Activated CD8-positive, alpha-beta memory T cell treated with anti-CD3 and anti-CD28 coated beads for 36 hours (primary cell): ENCODE measurements at regions not wholly inside any gene's neighbourhood (a gene's known extent, or its start where the extent isn't known, plus 50 kb on each side); places are given as distances from the start of the nearest gene placed in this dataset.

Experiments
- CTCF ChIA-PET: fragments of 350-600 bp; sonication (Branson Sonifier 250); formaldehyde crosslinking; loops from one replicate; lab custom pipeline; 2021; ENCODE audit warnings: antibody characterized with exemption; lab: Charles Lee
- POLR2A ChIA-PET: fragments of 350-600 bp; sonication (Branson Sonifier 250); formaldehyde crosslinking; loops from one replicate; lab custom pipeline; 2021; ENCODE audit warnings: antibody characterized with exemption; lab: Charles Lee

- CTCF ChIA-PET = no interaction called here
- POLR2A ChIA-PET = no interaction called here
Observed at GRCh38 chr12:46535907-46536306, 163.3 kb upstream of the SLC38A2 start.

- POLR2A ChIA-PET = no interaction called here
- CTCF ChIA-PET = no interaction called here
Observed at GRCh38 chr12:46535376-46535775, 162.8 kb upstream of the SLC38A2 start.

- CTCF ChIA-PET = no interaction called here
- POLR2A ChIA-PET = no interaction called here
Observed at GRCh38 chr12:46534327-46534840, 161.8 kb upstream of the SLC38A2 start.

DNA sequence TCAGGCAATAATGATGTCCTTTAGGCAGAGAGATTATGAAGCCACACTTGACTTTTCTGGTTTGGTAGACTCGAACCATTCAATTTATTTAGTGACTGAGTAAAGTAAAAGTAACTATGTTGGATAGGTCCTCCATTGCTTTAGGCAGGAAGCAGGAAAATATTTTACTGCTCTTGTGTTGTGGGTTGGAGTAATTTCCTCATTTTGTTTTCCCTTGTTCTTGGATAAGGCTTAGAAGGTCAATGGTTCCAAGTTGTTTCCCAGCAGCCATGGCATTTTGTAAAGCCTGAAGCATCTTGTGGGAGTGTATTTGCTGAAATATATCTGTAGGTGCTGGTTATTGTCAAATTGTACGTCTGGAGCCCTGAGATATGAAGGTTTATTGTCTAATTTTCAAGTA lies 161.2 kb upstream of the SLC38A2 start:
- ChIA-PET POLR2A (no interaction called here), CTCF (no interaction called here)

GRCh38 chr12:46531804-46532203 lies 159.2 kb upstream of the SLC38A2 start:
- ChIA-PET CTCF (interaction anchor here (0.8 kb wide), 1 partner anchor 15 kb away, joined by 3 read pairs; no protein-coding TSS in a partner anchor), POLR2A (no interaction called here)

- ChIA-PET POLR2A (no interaction called here), CTCF (no interaction called here)
Observed at GRCh38 chr12:46531059-46531785, 158.6 kb upstream of the SLC38A2 start.

GRCh38 chr12:46530373-46531056 lies 157.9 kb upstream of the SLC38A2 start:
- CTCF ChIA-PET = no interaction called here
- POLR2A ChIA-PET = no interaction called here

DNA sequence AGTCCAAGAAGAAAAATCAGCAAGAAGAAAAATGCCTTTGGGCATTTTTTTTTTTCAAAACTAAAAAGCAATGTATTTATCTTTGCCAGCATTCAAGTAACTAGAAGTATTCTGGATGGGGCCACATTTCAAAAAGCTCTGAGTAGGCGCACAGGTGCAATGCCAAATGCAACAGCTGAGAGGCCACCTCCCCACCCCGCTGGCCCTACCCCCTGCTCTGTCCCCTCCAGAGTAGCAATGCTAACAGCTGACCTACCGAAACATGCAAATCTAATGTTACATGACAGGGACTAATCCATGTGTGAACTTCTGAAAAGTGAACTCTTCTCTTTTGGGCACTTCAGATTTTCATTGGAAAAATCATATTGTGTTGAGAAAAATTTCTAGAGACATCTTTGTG lies 153.7 kb upstream of the SLC38A2 start:
- POLR2A ChIA-PET = interaction anchor here (0.5 kb wide), 1 partner anchor 73 kb away, joined by 15 read pairs; no protein-coding TSS in a partner anchor
- CTCF ChIA-PET = no interaction called here

DNA sequence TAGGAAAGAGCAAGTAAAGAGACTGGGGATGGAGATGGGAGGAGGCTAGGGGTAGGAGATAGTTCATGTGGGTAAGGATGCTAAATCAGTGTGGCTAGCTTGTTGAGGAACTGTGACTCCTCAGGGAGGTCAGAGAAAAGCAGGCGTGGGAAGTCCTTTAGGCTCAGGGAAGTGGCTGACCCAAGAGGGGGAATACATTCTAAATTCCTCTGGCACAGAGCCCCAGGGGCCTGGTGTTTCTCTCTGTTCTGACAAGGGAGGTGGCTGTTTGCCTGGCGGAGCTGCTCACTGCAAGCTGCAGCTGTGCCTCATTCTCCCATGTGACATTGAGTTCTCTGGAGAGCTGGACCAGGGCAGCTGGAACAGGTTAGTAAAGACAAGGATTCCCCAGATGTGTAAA lies 152.2 kb upstream of the SLC38A2 start:
- POLR2A ChIA-PET = interaction anchor here (1.4 to 1.6 kb wide), 2 partner anchors 22 to 24 kb away, joined by 5 to 8 read pairs; no protein-coding TSS in a partner anchor
- CTCF ChIA-PET = no interaction called here

DNA sequence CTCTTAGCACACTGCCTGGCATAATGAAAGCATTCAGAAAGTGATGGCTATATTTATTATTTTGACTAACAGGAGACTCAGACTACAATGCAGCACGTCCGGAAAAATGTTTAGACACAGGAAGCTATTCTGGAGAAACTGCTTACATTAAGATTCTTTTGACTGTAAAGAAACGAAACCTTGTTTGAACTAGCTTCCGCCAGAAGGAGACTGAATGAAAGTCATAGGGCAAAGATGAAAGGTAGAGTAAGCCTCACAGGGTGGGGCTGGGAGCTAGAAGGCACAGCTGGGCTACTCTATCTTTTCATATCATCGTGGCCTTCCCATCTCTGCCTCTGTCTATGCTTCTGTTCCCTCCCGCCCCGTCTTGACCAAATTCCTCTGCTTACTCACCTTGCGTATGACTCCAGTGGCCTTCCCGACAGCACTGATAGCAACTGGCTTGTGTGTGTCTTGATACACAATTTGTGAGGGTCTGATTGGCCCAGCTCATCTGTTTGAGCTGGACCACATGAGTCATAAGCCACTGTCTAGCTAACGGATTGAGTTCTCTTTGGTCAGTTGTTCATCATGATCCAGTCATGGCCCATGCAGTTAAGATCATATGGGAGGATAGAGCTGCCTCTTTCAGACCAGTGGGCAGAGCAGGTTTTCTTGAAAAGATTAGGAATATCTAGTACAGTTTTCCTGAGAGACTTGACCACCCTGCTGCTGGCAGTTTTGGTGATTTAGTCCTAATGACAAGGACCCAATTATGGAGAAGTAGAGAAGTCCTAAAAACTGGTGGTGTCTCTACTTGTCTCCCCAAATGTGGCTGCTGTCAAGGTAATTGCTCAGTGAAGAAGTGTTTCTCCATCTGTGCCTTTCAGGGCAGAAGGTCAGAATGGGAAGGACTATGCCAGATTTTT lies 151.5 kb upstream of the SLC38A2 start:
- ChIA-PET CTCF (interaction anchor here (0.9 to 1.1 kb wide), 3 partner anchors 25 to 151 kb away, joined by 3 to 5 read pairs (median 4); no protein-coding TSS in a partner anchor), POLR2A (interaction anchor here (0.6 to 1.6 kb wide), 5 partner anchors 22 to 168 kb away, joined by 3 to 8 read pairs (median 5); no protein-coding TSS in a partner anchor)

DNA sequence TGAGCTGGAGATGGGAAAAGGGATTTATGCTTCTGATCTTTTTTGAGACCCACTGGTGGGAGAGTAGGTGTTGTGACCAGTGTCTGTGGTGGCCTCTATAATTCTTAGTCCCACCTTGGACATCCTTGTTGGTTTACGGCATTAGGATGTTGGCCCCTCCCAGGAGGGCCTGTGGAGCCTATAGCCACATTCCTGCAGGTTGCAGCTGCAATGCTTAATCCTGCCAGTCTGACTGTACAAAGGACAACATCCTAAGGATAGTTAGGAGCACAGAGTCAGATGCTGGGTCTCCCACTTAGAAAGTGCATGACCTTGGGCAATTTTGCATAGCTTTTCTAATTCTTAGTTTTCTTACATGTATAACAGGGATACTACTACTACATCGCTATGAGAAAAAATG lies 150.9 kb upstream of the SLC38A2 start:
- ChIA-PET CTCF (interaction anchor here (0.7 to 1.1 kb wide), 4 partner anchors 26 to 1244 kb away, joined by 3 to 5 read pairs (median 4); no protein-coding TSS in a partner anchor), POLR2A (interaction anchor here (0.9 to 1.6 kb wide), 4 partner anchors 23 to 152 kb away, joined by 3 to 8 read pairs (median 5); no protein-coding TSS in a partner anchor)

DNA sequence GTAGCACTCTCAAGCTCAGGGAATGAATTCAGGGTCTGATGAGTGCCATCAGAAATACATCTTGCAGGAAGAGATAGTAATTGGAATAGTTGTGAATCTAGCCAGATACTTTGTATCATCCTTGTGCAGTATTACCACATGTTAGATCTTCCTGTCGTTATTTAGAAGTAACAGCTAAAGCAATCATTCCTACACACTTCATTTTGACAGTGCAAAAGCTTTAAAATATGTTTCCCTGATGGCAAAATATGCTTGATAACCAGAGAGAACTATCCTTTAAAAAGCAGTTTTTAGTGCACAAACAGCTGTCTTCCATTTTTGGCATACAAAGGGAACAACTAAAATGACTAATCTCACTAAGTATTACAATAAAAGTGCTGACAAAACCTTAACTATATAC lies 149.5 kb upstream of the SLC38A2 start:
- CTCF ChIA-PET = no interaction called here
- POLR2A ChIA-PET = no interaction called here

- ChIA-PET POLR2A (no interaction called here), CTCF (interaction anchor here (0.5 kb wide), 1 partner anchor 90 kb away, joined by 6 read pairs; no protein-coding TSS in a partner anchor)
Observed at GRCh38 chr12:46521145-46521544, 148.6 kb upstream of the SLC38A2 start.

DNA sequence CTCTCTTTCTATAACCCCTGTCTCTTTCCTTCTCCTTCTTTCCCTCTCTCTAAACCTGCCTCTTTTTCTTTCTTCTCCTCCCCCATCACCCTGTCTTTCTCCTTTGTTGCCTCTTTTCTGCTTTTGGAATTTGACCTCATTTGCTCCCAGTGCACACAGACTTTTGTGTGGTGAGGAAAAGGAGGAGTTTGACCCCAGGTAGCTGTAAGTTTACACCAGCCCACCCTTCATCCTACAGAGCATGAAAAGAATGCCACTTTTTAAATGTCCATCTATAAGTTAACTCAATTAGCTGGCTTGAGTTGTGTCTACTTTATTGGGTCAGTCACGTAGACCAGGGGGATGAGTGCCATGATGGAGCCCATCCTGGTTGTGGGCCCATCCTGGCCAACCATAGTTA lies 146.8 kb upstream of the SLC38A2 start:
- POLR2A ChIA-PET = no interaction called here
- CTCF ChIA-PET = interaction anchor here (0.8 kb wide), 1 partner anchor 151 kb away, joined by 3 read pairs; no protein-coding TSS in a partner anchor

GRCh38 chr12:46518729-46519128 lies 146.2 kb upstream of the SLC38A2 start:
- POLR2A ChIA-PET = no interaction called here
- CTCF ChIA-PET = no interaction called here

DNA sequence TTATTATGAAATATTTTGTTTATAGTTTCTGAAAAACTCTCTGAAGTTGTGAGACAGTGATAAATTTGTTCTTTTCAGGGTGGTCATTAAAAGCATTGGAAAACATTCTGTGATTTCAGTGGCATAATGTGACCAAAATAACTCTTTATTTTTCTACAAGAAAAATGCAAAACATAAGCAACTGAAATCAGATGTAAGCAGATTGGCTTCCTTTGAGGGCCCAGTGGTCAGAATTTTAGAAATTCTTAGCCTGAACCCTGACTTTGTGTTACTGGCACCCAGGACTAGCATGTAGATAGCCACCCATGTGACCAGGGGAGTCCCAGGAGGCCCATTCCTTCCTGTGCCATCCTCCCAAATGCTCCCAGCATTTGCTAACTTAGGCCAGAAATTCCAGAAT lies 145.6 kb upstream of the SLC38A2 start:
- POLR2A ChIA-PET = no interaction called here
- CTCF ChIA-PET = no interaction called here

GRCh38 chr12:46517579-46517962 lies 145.0 kb upstream of the SLC38A2 start:
- ChIA-PET CTCF (no interaction called here), POLR2A (no interaction called here)

GRCh38 chr12:46516933-46517578 lies 144.5 kb upstream of the SLC38A2 start:
- CTCF ChIA-PET = no interaction called here

More at GRCh38 chr12:46516933-46517578, 144.5 kb upstream of the SLC38A2 start:
- POLR2A ChIA-PET = no interaction called here
